ENCODE measurements at regions not wholly inside any gene's neighbourhood (a gene's known extent, or its start where the extent isn't known, plus 50 kb on each side); places are given as distances from the start of the nearest gene placed in this dataset.
A peak's percentile ranks its signal among the peaks of the same experiment; 100 is the strongest.

DNA sequence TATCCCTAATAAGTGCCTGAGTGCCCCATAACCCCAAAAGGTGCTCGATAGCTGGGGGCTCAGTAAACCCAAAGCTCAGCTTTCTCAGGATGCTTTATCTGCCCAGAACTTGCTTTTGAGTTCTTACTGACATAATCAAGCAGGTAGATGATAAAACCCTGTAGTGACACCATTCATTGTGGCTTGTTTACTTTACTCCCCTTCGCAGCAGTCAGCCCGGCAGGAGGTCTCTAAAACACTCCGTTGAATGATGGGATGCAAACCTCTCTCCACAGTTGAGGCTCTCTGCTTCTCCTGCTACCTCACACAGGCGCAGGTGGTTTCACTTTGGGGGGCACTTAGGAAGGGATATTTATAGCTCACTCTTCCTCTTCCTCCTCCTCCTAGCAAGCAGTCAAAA, 349.4 kb downstream of the HLX start:
- Histone ChIP-seq H3K9me3 (ENCODE audit: control insufficient read depth, insufficient read depth, low read depth, low read length) (no peaks in the 10 kb centered on the region), H3K27ac (ENCODE audit: insufficient read depth, low read length) (no peak overlapping the region), H3K36me3 (ENCODE audit: control insufficient read depth, insufficient read depth, low read length) (no peaks in the 10 kb centered on the region), H4K20me1 (ENCODE audit: control insufficient read depth, extremely low read depth, insufficient read depth, low read length) (no peaks in the 10 kb centered on the region), H3K27me3 (ENCODE audit: control insufficient read depth, insufficient read depth, low read length) (no peaks in the 10 kb centered on the region), H3K4me3 (replicated peaks in 1 of 4; ENCODE audit: control extremely low read depth in 1 of 4, insufficient read depth in 1 of 4, low read depth in 3 of 4, low read length in 4 of 4) (no peak overlapping the region), H3K4me1 (ENCODE audit: control insufficient read depth, extremely low read depth, insufficient read depth, low read length) (no peaks in the 10 kb centered on the region), H3K79me2 (ENCODE audit: control insufficient read depth, insufficient read depth, low read length) (no peaks in the 10 kb centered on the region), H3K4me2 (ENCODE audit: extremely low read depth, insufficient read depth, low read length) (no peak overlapping the region), H3K9ac (ENCODE audit: insufficient read depth, low read length) (no peak overlapping the region), H2AFZ (ENCODE audit: low read length) (no peak overlapping the region)
- TF ChIP-seq, protein P1, sequence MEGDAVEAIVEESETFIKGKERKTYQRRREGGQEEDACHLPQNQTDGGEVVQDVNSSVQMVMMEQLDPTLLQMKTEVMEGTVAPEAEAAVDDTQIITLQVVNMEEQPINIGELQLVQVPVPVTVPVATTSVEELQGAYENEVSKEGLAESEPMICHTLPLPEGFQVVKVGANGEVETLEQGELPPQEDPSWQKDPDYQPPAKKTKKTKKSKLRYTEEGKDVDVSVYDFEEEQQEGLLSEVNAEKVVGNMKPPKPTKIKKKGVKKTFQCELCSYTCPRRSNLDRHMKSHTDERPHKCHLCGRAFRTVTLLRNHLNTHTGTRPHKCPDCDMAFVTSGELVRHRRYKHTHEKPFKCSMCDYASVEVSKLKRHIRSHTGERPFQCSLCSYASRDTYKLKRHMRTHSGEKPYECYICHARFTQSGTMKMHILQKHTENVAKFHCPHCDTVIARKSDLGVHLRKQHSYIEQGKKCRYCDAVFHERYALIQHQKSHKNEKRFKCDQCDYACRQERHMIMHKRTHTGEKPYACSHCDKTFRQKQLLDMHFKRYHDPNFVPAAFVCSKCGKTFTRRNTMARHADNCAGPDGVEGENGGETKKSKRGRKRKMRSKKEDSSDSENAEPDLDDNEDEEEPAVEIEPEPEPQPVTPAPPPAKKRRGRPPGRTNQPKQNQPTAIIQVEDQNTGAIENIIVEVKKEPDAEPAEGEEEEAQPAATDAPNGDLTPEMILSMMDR (conservative IDR thresholded peaks at IDR 0.05 in 1 of 2, IDR thresholded peaks at IDR 0.05 in 1 of 2; ENCODE audit: low read depth in 1 of 2, low read length in 2 of 2), result no peak
- TF ChIP-seq EZH2 (IDR thresholded peaks at IDR 0.05; ENCODE audit: low read length, missing control alignments), result no peak
- DNase-seq (ENCODE audit: low read depth in 2 of 2), result no peak

DNA sequence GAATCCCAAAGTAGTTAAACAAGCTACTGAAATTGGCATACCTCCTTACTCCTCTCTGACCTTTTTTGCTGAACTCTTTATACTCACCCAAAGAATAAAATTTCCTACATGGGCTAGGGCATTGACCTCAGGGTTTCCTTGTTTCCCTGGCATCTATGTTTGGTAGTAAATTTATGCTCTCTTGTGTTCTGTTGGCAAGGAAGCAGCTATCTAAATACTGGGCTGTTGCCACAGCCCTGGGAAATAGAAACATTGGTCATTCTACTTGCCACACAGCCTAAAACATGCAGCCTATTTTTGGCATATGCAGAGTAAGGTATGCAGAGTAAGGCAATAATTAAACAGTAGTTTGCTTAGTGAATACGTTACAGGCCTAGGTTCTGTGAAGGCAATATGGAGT, 351.4 kb downstream of the HLX start:
- no peaks in the 10 kb centered on the region for H3K27me3 ChIP-seq (ENCODE audit: control insufficient read depth, insufficient read depth, low read length)
- no peaks in the 10 kb centered on the region for H3K79me2 ChIP-seq (ENCODE audit: control insufficient read depth, insufficient read depth, low read length)
- no peak for TF ChIP-seq EZH2 (IDR thresholded peaks at IDR 0.05; ENCODE audit: low read length, missing control alignments)
- TF ChIP-seq, protein P1 (conservative IDR thresholded peaks at IDR 0.05 in 1 of 2, IDR thresholded peaks at IDR 0.05 in 1 of 2; ENCODE audit: low read depth in 1 of 2, low read length in 2 of 2), result no peak
- no peaks in the 10 kb centered on the region for H4K20me1 ChIP-seq (ENCODE audit: control insufficient read depth, extremely low read depth, insufficient read depth, low read length)
- H3K4me2 ChIP-seq (ENCODE audit: extremely low read depth, insufficient read depth, low read length), result no peak overlapping the region
- H3K36me3 ChIP-seq (ENCODE audit: control insufficient read depth, insufficient read depth, low read length), result no peaks in the 10 kb centered on the region
- DNase-seq (ENCODE audit: low read depth in 2 of 2), result peak; percentile 19 to 25
- no peak overlapping the region for H3K27ac ChIP-seq (ENCODE audit: insufficient read depth, low read length)
- no peaks in the 10 kb centered on the region for H3K4me1 ChIP-seq (ENCODE audit: control insufficient read depth, extremely low read depth, insufficient read depth, low read length)
- H3K9ac ChIP-seq (ENCODE audit: insufficient read depth, low read length), result no peak overlapping the region
- H3K9me3 ChIP-seq (ENCODE audit: control insufficient read depth, insufficient read depth, low read depth, low read length), result no peaks in the 10 kb centered on the region
- H3K4me3 ChIP-seq (replicated peaks in 1 of 4; ENCODE audit: control extremely low read depth in 1 of 4, insufficient read depth in 1 of 4, low read depth in 3 of 4, low read length in 4 of 4), result no peak overlapping the region
- H2AFZ ChIP-seq (ENCODE audit: low read length), result no peak overlapping the region

DNA sequence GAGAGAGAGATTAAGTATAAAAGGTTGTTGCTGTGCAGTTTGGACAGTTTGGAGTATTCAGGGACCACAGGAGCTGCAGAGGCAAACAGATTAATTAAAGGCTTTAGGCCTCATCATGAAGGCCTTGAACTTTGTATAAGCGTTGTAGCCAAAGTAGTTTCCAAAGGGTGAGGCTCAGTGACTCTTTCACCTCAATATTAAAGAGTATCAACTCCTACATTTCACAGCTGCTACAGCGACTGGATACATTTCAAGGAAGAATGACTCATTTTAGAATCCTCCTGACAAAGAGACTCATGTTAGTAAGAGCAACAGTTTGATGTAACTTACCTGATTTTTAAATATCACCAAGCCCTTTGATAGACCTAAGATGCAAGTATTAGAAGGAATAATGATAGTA, 355.5 kb downstream of the HLX start:
- H3K27me3 ChIP-seq (ENCODE audit: control insufficient read depth, insufficient read depth, low read length), result no peaks in the 10 kb centered on the region
- H4K20me1 ChIP-seq (ENCODE audit: control insufficient read depth, extremely low read depth, insufficient read depth, low read length), result no peaks in the 10 kb centered on the region
- no peaks in the 10 kb centered on the region for H3K79me2 ChIP-seq (ENCODE audit: control insufficient read depth, insufficient read depth, low read length)
- no peak overlapping the region for H3K27ac ChIP-seq (ENCODE audit: insufficient read depth, low read length)
- H3K4me1 ChIP-seq (ENCODE audit: control insufficient read depth, extremely low read depth, insufficient read depth, low read length), result no peaks in the 10 kb centered on the region
- no peaks in the 10 kb centered on the region for H3K36me3 ChIP-seq (ENCODE audit: control insufficient read depth, insufficient read depth, low read length)
- H3K9ac ChIP-seq (ENCODE audit: insufficient read depth, low read length), result no peak overlapping the region
- H2AFZ ChIP-seq (ENCODE audit: low read length), result no peak overlapping the region
- no peak overlapping the region for H3K4me2 ChIP-seq (ENCODE audit: extremely low read depth, insufficient read depth, low read length)
- TF ChIP-seq EZH2 (IDR thresholded peaks at IDR 0.05; ENCODE audit: low read length, missing control alignments), result no peak
- TF ChIP-seq, protein P1 (conservative IDR thresholded peaks at IDR 0.05 in 1 of 2, IDR thresholded peaks at IDR 0.05 in 1 of 2; ENCODE audit: low read depth in 1 of 2, low read length in 2 of 2), result no peak
- H3K4me3 ChIP-seq (replicated peaks in 1 of 4; ENCODE audit: control extremely low read depth in 1 of 4, insufficient read depth in 1 of 4, low read depth in 3 of 4, low read length in 4 of 4), result no peak overlapping the region
- peak; percentile 30 to 56 for DNase-seq (ENCODE audit: low read depth in 2 of 2)
- H3K9me3 ChIP-seq (ENCODE audit: control insufficient read depth, insufficient read depth, low read depth, low read length), result no peaks in the 10 kb centered on the region
